ENCODE measurements at regions not wholly inside any gene's neighbourhood (a gene's known extent, or its start where the extent isn't known, plus 50 kb on each side); places are given as distances from the start of the nearest gene placed in this dataset.

- 63% methylated on average over 5 of the region's 5 CpGs for WGBS
- TF ChIP-seq POLR2A (IDR thresholded peaks at IDR 0.05) (no peak), POLR2AphosphoS5 (IDR thresholded peaks at IDR 0.05) (no peak), EP300 (IDR thresholded peaks at IDR 0.05) (no peak), CTCF (IDR thresholded peaks at IDR 0.05) (no peak)
- no peaks in the 10 kb centered on the region for H3K36me3 ChIP-seq
- H3K27ac ChIP-seq = no peak overlapping the region
- DNase-seq (ENCODE audit: low spot score in 2 of 2) = no peak
- H3K4me3 ChIP-seq = no peak overlapping the region
- H3K4me1 ChIP-seq = no peaks in the 10 kb centered on the region
- H3K9me3 ChIP-seq = peaks cover 5% of the 10 kb centered on the region
- H3K27me3 ChIP-seq = no peaks in the 10 kb centered on the region
Measured at GRCh38 chr10:1860351-1860750, 123.0 kb upstream of the ADARB2 start.

GRCh38 chr10:1858547-1858946, 121.2 kb upstream of the ADARB2 start:
- no peak overlapping the region for H3K4me3 ChIP-seq
- no peaks in the 10 kb centered on the region for H3K4me1 ChIP-seq
- no peaks in the 10 kb centered on the region for H3K36me3 ChIP-seq
- WGBS = 36% methylated on average over 7 of the region's 7 CpGs
- TF ChIP-seq EP300 (IDR thresholded peaks at IDR 0.05) = no peak
- TF ChIP-seq POLR2AphosphoS5 (IDR thresholded peaks at IDR 0.05) = no peak
- TF ChIP-seq POLR2A (IDR thresholded peaks at IDR 0.05) = no peak
- TF ChIP-seq CTCF (IDR thresholded peaks at IDR 0.05) = no peak
- no peaks in the 10 kb centered on the region for H3K9me3 ChIP-seq
- no peak overlapping the region for H3K27ac ChIP-seq
- DNase-seq (ENCODE audit: low spot score in 2 of 2) = no peak
- H3K27me3 ChIP-seq = no peaks in the 10 kb centered on the region

GRCh38 chr10:1858048-1858447, 120.7 kb upstream of the ADARB2 start:
- Histone ChIP-seq H3K4me3 (no peak overlapping the region), H3K9me3 (no peaks in the 10 kb centered on the region), H3K27ac (no peak overlapping the region), H3K27me3 (no peaks in the 10 kb centered on the region), H3K36me3 (no peaks in the 10 kb centered on the region), H3K4me1 (no peaks in the 10 kb centered on the region)
- WGBS = 59% methylated on average over 8 of the region's 8 CpGs
- TF ChIP-seq POLR2AphosphoS5 (IDR thresholded peaks at IDR 0.05) = no peak
- no peak for TF ChIP-seq EP300 (IDR thresholded peaks at IDR 0.05)
- TF ChIP-seq POLR2A (IDR thresholded peaks at IDR 0.05) = no peak
- DNase-seq (ENCODE audit: low spot score in 2 of 2) = no peak

- no peaks in the 10 kb centered on the region for H3K4me1 ChIP-seq
- no peaks in the 10 kb centered on the region for H3K27me3 ChIP-seq
- no peak overlapping the region for H3K4me3 ChIP-seq
- TF ChIP-seq CTCF (IDR thresholded peaks at IDR 0.05) (no peak), POLR2AphosphoS5 (IDR thresholded peaks at IDR 0.05) (no peak), EP300 (IDR thresholded peaks at IDR 0.05) (no peak), POLR2A (IDR thresholded peaks at IDR 0.05) (no peak)
- H3K27ac ChIP-seq = no peak overlapping the region
- no peaks in the 10 kb centered on the region for H3K36me3 ChIP-seq
- DNase-seq (ENCODE audit: low spot score in 2 of 2) = no peak
- 71% methylated on average over 8 of the region's 8 CpGs for WGBS
- H3K9me3 ChIP-seq = no peaks in the 10 kb centered on the region
Measured at GRCh38 chr10:1855911-1856310, 118.6 kb upstream of the ADARB2 start.

GRCh38 chr10:1854271-1854670, 116.9 kb upstream of the ADARB2 start:
- 81% methylated on average over 7 of the region's 7 CpGs for WGBS
- H3K27ac ChIP-seq = no peak overlapping the region

More at GRCh38 chr10:1854271-1854670, 116.9 kb upstream of the ADARB2 start:
- no peak for DNase-seq (ENCODE audit: low spot score in 2 of 2)
- Histone ChIP-seq H3K9me3 (no peaks in the 10 kb centered on the region), H3K36me3 (no peaks in the 10 kb centered on the region), H3K27me3 (no peaks in the 10 kb centered on the region), H3K4me1 (no peaks in the 10 kb centered on the region), H3K4me3 (no peak overlapping the region)
- TF ChIP-seq POLR2AphosphoS5 (IDR thresholded peaks at IDR 0.05) (no peak), POLR2A (IDR thresholded peaks at IDR 0.05) (no peak), CTCF (IDR thresholded peaks at IDR 0.05) (no peak), EP300 (IDR thresholded peaks at IDR 0.05) (no peak)

All from suprapubic skin (tissue), 4 donors.